ENCODE measurements at regions not wholly inside any gene's neighbourhood (a gene's known extent, or its start where the extent isn't known, plus 50 kb on each side); places are given as distances from the start of the nearest gene placed in this dataset.

DNA sequence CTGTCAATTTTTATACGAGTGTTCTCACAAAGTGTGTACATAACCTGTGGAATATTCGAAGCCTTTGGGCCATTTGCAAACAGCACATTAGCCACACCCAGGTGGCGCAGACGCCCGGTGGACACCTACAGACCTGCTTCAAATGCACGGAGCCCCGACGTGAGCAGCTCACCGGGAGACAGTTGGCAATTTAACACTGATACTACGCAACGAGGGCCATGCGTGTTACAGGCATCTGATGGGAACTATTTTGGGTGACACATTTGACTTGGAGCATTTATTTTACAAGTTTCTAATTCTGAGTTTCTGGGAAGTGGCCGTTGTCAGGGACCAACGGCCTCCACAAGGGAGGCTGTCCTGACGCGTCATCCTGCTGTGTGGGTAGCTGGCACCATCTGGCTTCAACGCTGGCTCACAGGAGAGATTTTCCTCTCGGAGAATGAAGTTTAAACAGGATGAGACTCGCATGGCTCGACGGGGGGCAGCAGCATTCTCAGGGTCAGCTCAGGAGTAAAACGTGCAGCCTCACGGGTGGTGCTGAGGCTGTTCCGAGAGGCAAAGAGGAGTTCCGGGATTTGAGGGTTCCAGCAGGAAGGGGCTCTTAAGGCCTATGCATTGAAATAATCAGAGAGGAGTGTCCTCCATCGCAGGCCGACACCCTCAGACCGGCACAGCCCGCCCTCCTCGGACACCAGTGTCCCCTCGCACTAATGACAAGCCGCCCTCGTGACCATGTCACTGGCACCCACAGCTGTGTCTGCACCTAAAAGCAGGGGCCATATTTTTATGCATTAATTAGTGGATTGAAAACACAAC, 207.4 kb downstream of the DLL1 start:
- DNase-seq (ENCODE audit: low spot score), result no peak

DNA sequence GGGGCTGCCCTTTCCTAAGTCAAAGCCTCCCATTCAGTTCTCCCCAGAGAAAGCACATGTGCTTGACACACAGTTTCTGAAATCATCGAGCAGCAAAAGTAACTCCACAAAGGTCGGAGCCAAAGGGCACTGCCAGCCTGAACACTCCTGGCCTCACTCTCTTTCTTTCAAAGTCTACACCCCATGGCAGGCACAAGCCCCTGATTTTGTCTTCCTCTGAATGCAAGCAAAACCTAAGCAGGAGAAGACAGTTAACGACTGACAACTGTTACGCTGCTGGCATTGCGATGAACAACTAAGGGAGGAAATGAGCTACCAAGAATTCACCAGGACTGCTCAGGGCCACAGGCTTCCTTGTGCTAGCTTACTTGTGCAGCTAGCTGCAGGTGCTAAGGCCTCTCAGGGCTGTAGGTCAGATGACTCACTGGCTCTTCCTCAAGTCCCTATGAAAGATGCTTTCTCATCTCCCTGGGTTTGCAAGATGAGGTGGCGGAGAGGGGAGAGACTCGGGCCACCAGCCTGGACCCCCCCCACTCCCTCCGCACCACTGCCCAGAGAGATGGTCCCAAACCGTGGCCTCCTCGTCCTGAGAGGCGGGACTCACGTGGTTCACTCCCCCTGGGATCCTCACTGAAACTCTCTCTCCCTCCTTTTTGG, 208.2 kb downstream of the DLL1 start:
- DNase-seq (ENCODE audit: low spot score), result no peak

DNA sequence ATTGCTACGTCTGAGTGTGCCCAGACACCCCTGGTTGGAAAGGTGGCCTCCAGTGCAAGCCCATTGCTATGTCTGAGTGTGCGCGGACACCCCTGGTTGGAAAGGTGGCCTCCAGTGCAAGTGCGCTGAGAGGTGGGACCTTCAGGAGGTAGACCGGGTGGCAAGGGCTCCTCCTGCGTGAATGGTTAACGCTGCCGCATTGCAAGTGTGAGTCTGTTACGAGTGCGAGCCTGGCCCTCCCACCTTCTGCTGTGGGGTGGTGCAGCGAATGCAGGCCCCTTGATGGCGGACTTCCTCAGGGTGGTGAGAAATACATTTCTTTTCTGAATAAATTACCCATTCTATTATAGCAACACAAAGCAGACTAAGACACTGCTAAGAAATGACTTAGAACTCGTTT, 208.8 kb downstream of the DLL1 start:
- no peak for DNase-seq (ENCODE audit: low spot score)

DNA sequence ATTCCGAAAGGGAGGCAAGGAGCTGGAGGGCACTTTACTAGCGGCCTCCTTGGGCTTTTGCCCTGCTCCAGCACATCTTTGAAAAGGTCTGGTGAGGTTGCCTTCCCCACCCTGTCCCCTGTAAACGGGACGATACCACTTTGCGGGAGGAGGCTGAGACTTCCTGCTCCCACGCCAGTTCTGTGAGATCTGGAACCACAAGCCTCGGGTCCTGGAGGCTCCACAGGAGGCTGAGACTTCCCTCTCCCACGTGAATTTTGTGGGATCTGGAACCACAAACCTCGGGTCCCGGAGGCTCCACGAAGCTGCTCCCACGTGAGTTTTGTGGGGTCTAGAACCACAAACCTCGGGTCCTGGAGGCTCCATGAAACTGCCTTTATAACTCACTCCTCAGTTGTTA, 209.3 kb downstream of the DLL1 start:
- no peak for DNase-seq (ENCODE audit: low spot score)

DNA sequence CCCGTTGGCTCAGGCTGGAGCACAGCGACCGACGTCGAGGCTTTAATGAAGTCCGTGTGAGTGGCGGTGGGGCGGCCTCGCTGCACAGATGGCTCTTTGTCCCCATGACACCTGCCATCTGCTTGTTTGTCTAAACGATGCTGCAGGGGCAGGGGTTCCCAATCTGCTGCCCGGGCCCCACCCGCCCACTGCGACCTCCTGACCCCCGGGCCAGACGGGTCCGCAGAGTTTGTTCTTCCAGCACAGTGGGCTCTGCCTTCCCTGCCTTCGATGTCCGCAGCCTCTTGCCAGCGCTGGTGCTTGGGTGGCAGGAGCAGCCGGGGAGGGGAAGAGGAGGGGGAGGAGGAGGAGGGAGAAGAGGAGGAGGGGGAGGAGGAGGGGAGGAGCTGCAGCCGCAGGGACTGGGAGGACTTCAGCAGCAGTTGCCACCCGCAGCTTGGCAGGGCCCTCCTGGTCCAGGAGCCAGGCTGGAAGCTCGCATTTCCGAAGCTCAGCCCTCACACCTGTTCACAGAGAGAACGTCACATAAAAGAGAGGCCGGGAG, 210.0 kb downstream of the DLL1 start:
- no peak for DNase-seq (ENCODE audit: low spot score)

DNA sequence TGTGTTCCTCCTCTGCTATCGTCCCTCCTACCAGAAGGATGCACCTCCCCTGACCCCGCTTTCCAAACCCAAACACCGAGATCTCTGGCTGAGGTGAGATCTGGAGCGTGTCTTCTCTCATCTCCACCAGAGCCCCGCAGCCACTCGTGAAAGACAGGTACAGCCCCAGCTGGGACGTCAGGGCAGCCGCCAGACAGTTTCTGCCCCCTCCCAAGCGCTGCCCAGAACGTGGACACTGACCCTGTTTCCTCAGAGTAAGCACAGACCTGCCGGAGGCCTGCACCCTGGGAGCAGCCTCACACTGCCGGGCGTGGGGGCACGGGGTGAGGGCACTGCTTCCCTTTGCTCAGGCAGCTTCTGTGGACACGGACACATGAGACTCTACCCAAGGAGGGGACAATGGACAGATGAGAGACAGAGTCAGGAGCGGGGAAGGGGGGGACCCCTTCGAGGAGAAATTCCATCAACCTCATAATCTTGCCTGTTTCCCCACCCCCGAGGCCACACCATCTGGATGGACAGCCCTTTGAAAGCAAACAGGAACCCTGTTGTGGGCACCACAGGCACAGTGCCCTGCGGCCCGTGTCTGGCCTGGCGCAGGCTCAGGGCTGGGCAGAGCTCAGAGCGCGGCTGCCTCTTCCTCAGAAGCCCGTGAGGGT, 210.6 kb downstream of the DLL1 start:
- DNase-seq (ENCODE audit: low spot score), result no peak

DNA sequence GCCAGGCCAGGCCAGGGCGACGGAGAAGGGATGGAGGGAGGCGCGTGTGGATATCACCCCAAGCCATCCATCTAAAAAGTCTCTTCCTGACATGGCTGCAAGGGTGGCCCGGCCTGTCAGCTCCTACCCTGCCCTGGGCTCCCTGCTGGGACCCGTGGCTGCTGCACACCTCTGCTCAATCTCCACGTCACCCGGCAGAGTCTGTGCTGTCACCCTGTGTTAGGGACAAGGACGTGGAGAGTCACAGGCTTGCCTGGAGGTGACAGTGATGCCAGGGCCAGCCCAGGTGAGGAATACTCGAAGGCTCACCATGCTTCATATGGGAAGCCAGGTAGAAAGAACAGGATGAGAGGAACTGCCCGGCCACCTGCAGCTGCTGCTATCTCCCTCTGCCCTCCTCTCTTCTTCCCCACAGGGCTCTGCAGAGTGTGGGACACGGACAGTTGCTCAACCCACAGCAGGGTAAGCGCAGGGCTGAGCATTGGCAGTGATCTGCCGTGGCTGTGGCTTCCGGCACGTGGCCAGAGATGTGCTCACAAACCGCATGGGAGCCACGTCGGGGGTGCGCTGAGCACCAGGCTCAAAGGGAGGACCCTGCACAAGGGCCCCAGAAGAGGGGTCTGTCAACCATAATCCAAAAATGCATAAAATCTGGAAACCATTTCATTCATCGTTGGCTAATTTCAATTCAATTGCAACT, 214.3 kb downstream of the DLL1 start:
- DNase-seq (ENCODE audit: low spot score), result no peak

DNA sequence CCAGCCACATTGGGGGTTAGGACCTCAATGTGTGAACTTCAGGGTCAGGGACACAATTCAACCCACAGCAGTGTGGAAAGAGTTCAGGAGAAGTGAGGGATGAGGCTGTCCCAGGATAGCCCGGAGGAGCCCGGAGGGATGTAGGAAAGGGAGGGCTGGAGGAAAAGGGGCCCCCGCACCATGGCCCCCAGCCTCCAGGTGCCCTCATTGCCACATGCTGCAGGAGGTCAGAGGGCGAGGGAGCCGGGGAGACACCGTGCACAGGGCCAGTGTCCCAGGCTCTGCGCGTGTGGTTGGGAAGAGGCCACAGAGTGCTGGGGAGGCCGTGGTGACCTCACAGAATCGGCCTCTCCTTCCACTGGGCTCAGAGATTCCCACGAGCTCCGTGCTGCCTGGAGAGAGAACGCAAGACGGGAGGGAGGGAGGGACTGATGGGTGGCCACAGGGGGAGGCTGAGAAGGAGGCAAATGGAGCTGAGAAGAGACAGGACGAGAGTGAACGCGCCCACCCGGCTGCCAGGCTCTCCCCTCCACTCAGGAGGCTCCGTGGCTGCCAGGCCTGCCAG, 215.1 kb downstream of the DLL1 start:
- no peak for DNase-seq (ENCODE audit: low spot score)

DNA sequence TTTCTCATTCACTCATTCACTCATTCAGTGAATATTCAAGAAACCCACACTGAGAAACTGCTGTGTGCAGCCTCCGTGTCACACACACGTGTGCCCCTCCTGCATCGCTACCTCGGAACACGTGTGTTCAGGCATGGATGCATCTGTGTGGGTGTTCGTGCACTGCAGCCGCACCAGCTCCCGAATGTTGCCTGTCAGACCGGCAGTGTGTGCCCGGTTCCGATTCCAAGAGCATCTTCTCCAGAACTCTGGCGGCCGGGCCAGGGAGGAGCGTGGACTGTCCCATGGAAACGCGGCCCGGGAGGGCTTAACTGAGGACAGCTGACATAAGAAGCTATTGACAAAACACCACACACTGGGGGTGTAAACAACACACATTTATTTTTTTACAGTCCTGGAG, 216.0 kb downstream of the DLL1 start:
- no peak for DNase-seq (ENCODE audit: low spot score)

DNA sequence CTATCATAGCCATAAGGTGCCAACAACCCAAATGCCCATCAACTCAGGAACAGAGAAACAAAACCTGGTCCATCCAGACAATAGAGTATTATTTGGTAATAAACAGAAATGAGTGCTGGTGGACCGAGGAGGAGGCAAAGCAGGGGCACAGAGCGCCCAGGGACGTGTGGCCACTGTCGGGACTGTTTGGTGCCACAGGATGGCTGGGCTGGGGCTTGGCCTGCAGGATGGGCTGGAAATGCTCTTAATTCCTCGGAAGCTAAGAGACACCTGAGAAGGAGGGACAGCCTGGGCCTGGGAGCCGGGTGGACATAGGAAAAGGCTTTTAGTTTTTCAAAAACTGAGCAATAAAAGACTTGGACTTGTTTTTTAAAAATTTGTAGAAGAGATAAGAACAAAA, 216.4 kb downstream of the DLL1 start:
- DNase-seq (ENCODE audit: low spot score), result no peak

DNA sequence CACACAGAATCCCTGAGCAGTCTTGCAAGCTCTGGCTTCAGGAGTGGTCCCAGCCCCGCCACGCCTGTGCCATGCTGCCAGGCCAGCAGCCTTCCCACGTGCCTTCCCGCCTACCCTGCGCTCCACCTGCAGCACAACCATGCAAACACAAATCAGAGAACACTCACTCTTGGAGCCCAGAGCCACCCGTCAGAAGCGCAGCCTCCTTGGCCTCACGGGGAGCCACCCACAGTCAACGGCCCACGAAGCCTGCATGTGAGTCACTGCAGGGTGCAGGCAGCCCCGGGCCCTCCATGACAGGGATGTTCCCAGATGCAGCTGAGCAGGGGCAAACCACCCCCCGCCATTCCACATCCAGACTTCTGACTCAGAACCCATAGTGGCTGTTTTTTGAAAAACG, 217.0 kb downstream of the DLL1 start:
- DNase-seq (ENCODE audit: low spot score), result no peak

DNA sequence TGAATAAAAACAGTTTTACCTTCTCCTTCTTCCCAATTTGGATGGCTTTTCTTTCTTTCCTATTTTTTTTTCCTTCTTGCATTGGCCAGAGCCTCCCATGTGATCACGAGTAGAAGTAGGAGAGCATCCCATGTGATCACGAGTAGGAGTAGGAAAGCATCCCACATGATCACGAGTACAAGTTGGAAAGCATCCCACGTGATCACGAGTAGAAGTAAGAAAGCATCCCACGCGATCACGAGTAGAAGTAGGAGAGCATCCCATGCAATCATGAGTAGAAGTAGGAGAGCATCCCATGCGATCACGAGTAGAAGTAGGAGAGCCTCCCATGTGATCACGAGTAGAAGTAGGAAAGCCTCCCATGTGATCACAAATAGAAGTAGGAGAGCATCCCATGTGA, 218.6 kb downstream of the DLL1 start:
- peak; percentile 1 for DNase-seq (ENCODE audit: low spot score)

DNA sequence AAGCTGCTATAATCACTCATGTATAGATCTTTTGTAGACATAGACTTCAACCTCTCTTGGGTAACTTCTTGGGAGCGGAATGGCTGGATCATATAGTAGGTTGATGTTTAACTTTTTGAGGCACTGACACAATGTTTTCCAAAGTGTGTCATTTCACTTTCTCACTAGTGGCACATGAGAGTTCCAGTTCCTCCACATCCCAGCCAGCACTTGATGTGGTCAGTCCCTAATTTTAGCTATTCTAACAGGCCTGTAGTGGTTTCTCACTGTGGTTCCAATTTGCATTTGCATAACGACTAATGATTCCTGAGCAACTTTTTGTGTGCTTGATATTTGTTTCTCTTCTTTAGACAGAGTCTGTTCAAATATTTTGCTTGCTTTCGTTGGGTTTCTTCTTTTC, 221.3 kb downstream of the DLL1 start:
- no peak for DNase-seq (ENCODE audit: low spot score)

DNA sequence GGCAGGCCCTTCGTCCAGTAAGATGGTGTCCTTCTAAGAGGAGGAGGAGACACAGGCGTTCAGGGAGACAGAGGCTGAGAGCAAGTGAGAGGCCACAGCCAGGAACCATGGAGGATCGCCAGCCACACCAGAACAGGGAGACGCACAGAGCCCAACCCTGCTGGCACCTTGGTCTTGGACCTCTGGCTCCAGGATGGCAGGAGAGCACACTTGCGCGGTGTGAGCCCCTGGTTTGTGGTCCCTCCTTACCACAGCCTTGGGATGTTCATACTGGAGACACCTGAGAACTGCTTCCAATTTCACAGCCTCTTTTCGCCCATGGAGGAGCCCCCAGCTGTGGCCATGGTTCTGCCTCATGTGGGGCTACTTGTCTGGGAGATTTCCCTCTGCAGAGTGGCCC, 222.4 kb downstream of the DLL1 start:
- no peak for DNase-seq (ENCODE audit: low spot score)

DNA sequence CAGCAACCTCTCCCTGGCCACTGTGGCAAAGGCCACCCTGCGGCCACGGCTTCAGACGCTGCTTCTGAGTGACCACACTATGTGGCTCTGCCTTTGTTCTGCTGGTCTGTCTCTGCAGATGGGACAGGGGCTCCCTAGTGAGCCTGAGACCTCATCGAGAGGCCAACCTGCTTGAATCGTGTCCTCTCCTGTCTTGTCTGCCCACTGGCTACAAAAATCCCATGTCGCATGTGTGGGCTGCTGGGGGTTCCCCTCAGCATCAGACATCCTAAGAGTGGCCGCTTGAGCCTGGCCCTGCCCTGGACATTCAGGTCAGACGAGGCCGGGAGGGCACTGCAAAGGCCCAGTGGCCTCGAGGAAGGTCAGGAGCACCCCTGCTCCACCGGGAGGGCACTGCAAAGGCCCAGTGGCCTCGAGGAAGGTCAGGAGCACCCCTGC, 222.9 kb downstream of the DLL1 start:
- no peak for DNase-seq (ENCODE audit: low spot score)

DNA sequence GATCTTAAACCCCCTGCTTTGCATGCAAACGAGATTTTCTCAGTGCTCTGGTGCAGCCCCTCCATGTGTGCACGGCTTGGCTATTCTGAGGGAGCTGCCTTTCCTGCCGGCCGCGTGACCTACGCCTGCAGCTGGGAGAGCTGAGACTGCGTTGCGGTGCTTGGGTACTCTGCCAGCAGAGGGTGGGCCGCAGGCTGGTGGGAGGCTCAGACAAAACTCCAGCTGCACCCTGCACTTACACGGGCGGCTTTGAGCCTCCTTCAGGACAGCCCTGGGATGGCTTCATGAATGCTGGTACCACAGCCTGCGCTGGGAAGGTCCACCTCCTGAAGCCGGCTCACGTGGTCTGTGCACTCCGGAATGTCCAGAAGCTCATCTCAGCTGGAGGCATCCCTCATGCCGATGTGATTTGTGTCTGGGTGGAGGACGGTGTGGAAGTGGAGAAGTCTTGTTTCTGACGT, 223.7 kb downstream of the DLL1 start:
- DNase-seq (ENCODE audit: low spot score), result no peak

DNA sequence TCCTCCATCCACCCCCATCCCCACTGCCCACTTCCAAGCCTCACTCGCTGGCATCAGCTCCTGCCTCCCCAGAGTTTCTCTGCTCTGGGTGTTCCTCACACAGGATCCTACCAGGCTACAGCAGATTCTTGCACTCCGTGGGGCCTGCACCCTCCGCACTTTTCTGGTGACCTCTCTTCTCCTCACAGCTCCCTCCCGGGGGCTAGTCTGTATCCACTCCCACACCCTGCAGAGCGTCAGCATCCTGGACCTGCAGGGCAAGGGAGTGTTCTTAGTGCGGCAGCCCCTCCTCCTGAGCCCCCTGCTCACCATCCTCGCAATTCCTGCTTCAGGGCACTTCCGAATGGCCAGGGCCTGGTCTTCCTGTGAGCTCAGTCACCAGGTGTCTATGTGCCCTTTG, 224.2 kb downstream of the DLL1 start:
- DNase-seq (ENCODE audit: low spot score), result no peak

DNA sequence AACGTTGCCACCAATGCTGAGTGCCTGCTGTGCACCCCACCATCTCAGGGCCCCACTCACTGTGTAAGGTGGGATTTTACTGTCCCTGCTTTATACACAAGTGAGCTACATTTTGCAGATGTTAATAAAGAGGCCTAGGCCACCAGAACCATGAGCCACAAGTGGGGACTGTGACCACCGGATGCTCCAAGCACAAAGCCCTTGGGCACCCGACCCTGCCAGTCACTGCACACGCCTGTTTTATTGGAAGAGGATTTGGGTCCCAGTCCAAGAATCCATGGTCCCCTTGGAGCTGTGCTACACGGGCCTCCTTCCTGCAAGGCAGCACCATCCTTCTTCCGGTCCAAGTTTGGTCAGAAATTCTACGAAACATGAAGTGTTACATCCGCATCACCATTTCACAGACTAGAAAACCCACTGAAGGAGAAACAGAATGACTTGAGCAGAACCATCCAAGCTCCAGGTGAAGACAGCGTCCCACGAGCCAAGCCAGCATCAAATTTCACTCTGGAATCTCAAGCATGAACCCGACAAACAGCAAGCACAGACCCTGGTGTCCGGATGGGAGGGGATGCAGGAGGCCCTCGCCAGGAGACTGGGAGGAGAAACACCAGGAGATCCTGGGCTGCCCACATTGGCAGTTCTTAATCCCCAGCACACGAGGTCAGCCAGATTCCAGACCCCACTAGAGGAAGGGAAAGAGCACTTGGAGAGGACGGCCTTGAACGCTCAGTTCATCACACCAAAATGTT, 226.9 kb downstream of the DLL1 start:
- DNase-seq (ENCODE audit: low spot score), result no peak

DNA sequence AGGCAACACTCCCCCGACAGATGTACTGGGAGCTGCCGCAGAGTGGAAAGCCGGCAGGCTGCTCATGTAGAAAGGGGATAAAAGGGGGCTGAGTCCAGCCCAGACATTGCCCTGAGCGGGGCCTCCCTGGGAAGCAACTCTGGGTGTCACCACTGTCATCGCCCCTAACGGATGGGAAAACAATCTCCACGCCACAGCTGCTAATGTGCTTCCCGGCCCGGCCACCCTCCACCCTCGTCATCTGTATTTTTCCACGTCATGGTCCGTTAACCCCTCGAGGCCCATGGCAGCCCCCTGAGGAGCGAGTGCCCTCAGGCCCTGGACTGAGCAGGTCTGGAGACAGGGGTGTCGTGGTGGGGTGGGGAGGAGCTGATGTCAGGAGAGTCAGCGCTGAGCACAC, 227.4 kb downstream of the DLL1 start:
- DNase-seq (ENCODE audit: low spot score), result no peak

DNA sequence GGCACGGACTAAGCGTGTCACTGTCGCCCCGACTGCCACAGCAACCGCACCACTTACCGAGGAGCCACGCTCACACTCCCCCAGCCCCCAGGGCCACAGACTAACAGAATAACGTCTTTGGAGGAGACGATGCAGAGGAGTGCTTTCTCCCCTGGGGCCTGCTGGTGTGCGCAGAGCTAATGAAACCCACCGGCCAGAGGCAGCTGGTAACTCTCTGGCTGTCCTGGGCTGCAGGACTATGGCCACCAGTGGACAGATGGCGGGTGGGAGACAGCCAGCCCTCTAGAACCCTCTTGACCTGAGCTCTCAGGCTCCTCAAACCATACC, 228.0 kb downstream of the DLL1 start:
- no peak for DNase-seq (ENCODE audit: low spot score)

DNA sequence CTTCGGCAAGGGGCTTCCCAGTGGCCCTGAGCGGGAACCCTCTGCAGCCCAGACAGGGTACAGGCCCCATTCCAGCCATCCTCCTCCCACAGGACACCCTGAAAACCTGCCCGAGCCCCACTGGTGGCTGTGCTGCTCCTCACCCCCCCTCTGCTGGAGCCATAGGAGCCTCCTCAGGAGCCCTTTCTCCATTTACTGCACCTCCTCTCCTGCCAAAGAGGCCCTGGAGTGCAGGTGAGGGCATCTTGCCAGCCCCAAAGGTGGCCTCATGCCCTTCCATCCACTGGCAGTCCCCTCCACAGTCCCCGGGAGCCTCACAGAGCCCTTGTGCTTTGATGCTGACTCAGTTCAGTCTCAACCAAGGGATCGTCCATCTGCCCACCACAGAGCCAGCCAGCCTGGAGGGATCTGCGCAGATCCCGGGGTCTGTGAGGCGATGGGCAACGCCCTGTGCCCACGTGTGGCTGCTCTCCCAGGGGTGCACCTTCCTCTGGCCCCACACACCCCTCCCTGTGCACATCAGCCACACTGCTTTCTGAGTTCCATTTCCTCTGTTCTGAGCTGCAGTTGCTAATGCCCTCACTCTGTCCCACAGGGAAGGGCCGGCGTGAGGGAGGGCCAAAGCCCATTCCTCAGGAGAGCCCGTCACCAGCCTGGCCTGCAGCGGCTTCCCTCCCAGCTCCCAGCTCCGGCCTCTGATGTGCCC, 228.5 kb downstream of the DLL1 start:
- no peak for DNase-seq (ENCODE audit: low spot score)

All from COLO829 (cell line).